Stomach (tissue), 4 donors: ENCODE measurements at regions not wholly inside any gene's neighbourhood (a gene's known extent, or its start where the extent isn't known, plus 50 kb on each side); places are given as distances from the start of the nearest gene placed in this dataset.

Source experiments
- CTCF ChIP-seq, 7 experiments: fragments of 450-650 bp in 4 of 7; fragments of 200-600 bp in 3 of 7; sonication (generic) in 3 of 7; IDR thresholded peaks; one replicate each; pipeline ENCODE4 v1.5.1; 2016 to 2019; ENCODE audit warnings: antibody characterized with exemption in 7 of 7, control low read depth in 2 of 7, mild to moderate bottlenecking in 1 of 7
- POLR2AphosphoS5 ChIP-seq, 3 donors: sonication (generic); formaldehyde crosslinking; IDR thresholded peaks; one replicate each; pipeline ENCODE4 v1.6.1; 2016; ENCODE audit warnings: antibody characterized with exemption in 3 of 3

- TF ChIP-seq CTCF (IDR thresholded peaks at IDR 0.05) (no peak), POLR2AphosphoS5 (IDR thresholded peaks at IDR 0.05) (no peak)
Observed at GRCh38 chr11:13883042-13883441, 79.5 kb upstream of the SPON1 start.
